ENCODE measurements at regions not wholly inside any gene's neighbourhood (a gene's known extent, or its start where the extent isn't known, plus 50 kb on each side); places are given as distances from the start of the nearest gene placed in this dataset.

DNA sequence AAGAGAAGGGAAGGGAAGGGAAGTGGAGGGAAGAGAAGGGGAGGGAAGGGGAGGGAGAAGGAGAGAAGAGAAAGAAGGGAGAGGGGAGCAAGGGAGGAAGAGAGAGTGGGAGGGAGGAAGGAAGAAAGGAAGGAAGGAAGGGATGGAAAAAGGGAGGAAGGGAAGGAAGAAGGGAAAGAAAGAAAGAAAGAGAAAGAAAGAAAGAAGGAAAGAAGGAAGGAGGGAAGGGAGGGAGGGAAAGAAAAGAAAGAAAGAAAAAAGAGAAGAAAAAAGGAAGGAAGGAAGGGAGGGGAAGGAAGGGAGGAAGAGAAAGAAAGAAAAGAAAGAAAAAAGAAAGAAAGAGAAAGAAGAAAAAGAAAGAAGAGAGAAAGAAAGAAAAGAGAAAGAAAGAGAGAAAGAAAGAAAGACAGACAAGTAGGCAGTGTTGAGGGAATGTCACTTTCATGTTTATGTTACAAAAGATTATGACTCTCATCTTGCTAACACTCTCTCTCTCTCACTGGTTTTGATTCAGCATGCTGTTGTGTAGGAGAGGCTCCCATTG, 58.0 kb upstream of the ZNF804A start:
- no peak for DNase-seq (ENCODE audit: low spot score)

DNA sequence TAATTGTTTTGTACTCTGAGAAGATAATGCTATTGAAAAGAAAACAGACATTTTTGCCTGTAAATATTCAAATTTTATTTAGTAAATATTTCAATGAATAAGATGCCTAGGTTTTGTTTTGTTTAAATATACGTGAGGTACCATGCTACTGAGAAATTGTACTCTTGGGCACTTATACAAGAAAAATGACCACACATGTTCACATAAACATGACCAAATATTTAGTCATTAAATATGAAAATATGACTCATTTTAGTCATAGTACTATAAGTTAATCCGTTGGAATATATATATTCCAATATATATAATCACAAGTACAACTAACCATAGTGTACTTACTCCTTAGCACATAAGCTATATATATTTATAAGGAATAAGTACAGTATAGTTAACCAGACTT, 56.7 kb upstream of the ZNF804A start:
- no peak for DNase-seq (ENCODE audit: low spot score)

DNA sequence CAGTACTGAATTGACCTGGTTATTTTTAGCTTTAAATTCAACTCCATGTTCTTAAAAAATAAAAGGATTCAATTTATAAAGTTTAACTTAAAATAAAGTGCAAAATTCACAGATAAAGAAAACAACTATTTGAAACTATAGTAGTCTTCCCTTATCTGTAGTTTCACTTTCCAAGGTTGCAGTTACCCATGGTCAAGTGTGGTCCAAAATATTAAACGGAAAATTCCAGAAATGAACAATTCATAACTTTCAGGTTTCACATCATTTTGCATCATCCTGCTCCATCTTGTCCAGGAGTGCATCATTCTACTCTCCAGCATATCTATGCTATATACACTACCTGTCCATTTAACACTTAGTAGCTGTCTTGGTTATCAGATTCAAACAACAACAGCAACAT, 54.5 kb upstream of the ZNF804A start:
- DNase-seq (ENCODE audit: low spot score): no peak

Measured in SW480 (cell line).